HepG2 (cell line): ENCODE measurements at regions not wholly inside any gene's neighbourhood (a gene's known extent, or its start where the extent isn't known, plus 50 kb on each side); places are given as distances from the start of the nearest gene placed in this dataset.

ENCODE experiments used
- ATAC-seq: fragments of 200-7000 bp; cut with Tn5 transposase; 3 replicates; pipeline ENCODE4 v1.9.1; 2020; ENCODE audit warnings: mild to moderate bottlenecking, moderate library complexity
- BruUV-seq: library from RNA; stranded (reverse); fragments of 400-500 nt; replicated peaks from 2 replicates; lab custom pipeline; 2021; lab: Mats Ljungman, UMichigan
- CTCF ChIA-PET: fragments of 300-600 bp; formaldehyde crosslinking; extraction: SDS; loops from one replicate; lab custom pipeline; 2021; ENCODE audit warnings: low total read pairs, inconsistent platforms, low intra/inter-chr PET ratio; lab: Yijun Ruan, JAX
- POLR2A ChIA-PET: fragments of 350-600 bp; sonication (Branson Sonifier 250); formaldehyde crosslinking; loops from one replicate; lab custom pipeline; 2020; ENCODE audit warnings: antibody characterized with exemption, inconsistent platforms; lab: Yijun Ruan, JAX
- DNase-seq: peaks from one replicate; pipeline ENCODE4 v3.0.0-alpha.2; 2015; ENCODE audit warnings: low spot score
- FAIRE-seq: peaks from 3 replicates; lab custom pipeline; 2011; peaks lifted over from hg19 to GRCh38; lab: Jason Lieb, UNC
- H2AFZ ChIP-seq: one replicate; pipeline ENCODE4 v1.6.1; 2011; ENCODE audit warnings: low read length, inconsistent platforms
- H3K27ac ChIP-seq: fragments of 300-600 bp; 3 replicates; pipeline ENCODE4 v1.8.0; 2011; ENCODE audit warnings: mixed run types, mild to moderate bottlenecking, mixed read lengths, low read length, inconsistent platforms; ENCODE audit not compliant: insufficient read depth; ENCODE audit errors: extremely low read length
- H3K27me3 ChIP-seq, 2 experiments: fragments of 200-600 bp in 1 of 2; 2 replicates in 1 of 2; 3 replicates in 1 of 2; pipeline versions ENCODE4 v1.6.0 to v1.8.0; 2011; ENCODE audit warnings: low read length in 2 of 2, mild to moderate bottlenecking in 2 of 2, moderate library complexity in 2 of 2, inconsistent platforms in 1 of 2; ENCODE audit not compliant: insufficient read depth in 2 of 2, control insufficient read depth in 1 of 2
- H3K36me3 ChIP-seq, 2 experiments: fragments of 200-600 bp in 1 of 2; replicated peaks in 1 of 2; 2 replicates in 1 of 2; 3 replicates in 1 of 2; pipeline versions ENCODE4 v1.5.1 to v1.8.0; 2011; ENCODE audit warnings: low read length in 2 of 2, inconsistent platforms in 1 of 2; ENCODE audit not compliant: insufficient read depth in 2 of 2, control insufficient read depth in 1 of 2
- H3K4me1 ChIP-seq: 2 replicates; pipeline ENCODE4 v1.5.1; 2012; ENCODE audit warnings: low read length, inconsistent platforms; ENCODE audit not compliant: insufficient read depth
- H3K4me2 ChIP-seq: 2 replicates; pipeline ENCODE4 v1.6.0; 2011; ENCODE audit warnings: low read depth, low read length, inconsistent platforms
- H3K4me3 ChIP-seq, 3 experiments: fragments of 200-600 bp in 1 of 3; sonication (generic), shearing (Covaris generic) in 1 of 3; replicated peaks in 1 of 3; 2 replicates each; pipeline ENCODE4 v1.5.1; 2011 to 2016; ENCODE audit warnings: low read length in 3 of 3, inconsistent platforms in 2 of 3, low read depth in 2 of 3, mild to moderate bottlenecking in 2 of 3, control low read depth in 1 of 3, mixed read lengths in 1 of 3; ENCODE audit not compliant: insufficient read depth in 1 of 3
- H3K79me2 ChIP-seq: one replicate; pipeline ENCODE4 v1.6.1; 2011; ENCODE audit warnings: low read length, inconsistent platforms; ENCODE audit not compliant: insufficient read depth
- H3K9ac ChIP-seq: 2 replicates; pipeline ENCODE4 v1.6.0; 2011; ENCODE audit warnings: mild to moderate bottlenecking, low read depth, low read length, inconsistent platforms; ENCODE audit not compliant: insufficient read depth
- H3K9me3 ChIP-seq: 2 replicates; pipeline ENCODE4 v1.5.1; 2012; ENCODE audit warnings: mild to moderate bottlenecking, low read length
- H4K20me1 ChIP-seq: 2 replicates; pipeline ENCODE4 v1.6.0; 2011; ENCODE audit warnings: inconsistent platforms, mild to moderate bottlenecking, low read length, moderate library complexity; ENCODE audit not compliant: insufficient read depth
- AGO1 ChIP-seq: fragments of 200-400 bp; formaldehyde crosslinking; IDR thresholded peaks from 2 replicates; pipeline ENCODE4 v1.6.1; 2017; ENCODE audit warnings: mild to moderate bottlenecking, low read depth, low read length, moderate library complexity; ENCODE audit not compliant: poor library complexity, severe bottlenecking
- ARNTL ChIP-seq: sonication (generic); formaldehyde crosslinking; IDR thresholded peaks from 2 replicates; pipeline ENCODE4 v1.4.0; 2020; ENCODE audit warnings: mild to moderate bottlenecking, missing genetic modification reagents
- ATF2 ChIP-seq: sonication (generic); formaldehyde crosslinking; IDR thresholded peaks from 2 replicates; pipeline ENCODE4 v1.4.0; 2020; ENCODE audit warnings: missing genetic modification reagents
- HOXD1 ChIP-seq: sonication (generic); formaldehyde crosslinking; IDR thresholded peaks from 2 replicates; pipeline ENCODE4 v1.5.0; 2020; ENCODE audit warnings: missing genetic modification reagents
- KLF15 ChIP-seq: sonication (generic); formaldehyde crosslinking; IDR thresholded peaks from 2 replicates; pipeline ENCODE4 v1.8.1; 2023; ENCODE audit warnings: borderline replicate concordance, mild to moderate bottlenecking, inconsistent platforms, missing genetic modification reagents, mixed read lengths
- MAF1 ChIP-seq: sonication (generic); formaldehyde crosslinking; IDR thresholded peaks from 2 replicates; pipeline ENCODE4 v1.5.0; 2020; ENCODE audit warnings: missing genetic modification reagents, borderline replicate concordance
- NR2F1 ChIP-seq, 2 experiments: fragments of 450-650 bp in 1 of 2; formaldehyde crosslinking in 1 of 2; IDR thresholded peaks; 2 replicates each; pipeline versions ENCODE4 v1.5.0 to v1.6.1; 2016 to 2020; ENCODE audit warnings: mild to moderate bottlenecking in 1 of 2, missing compliant biosample characterization in 1 of 2, missing genetic modification reagents in 1 of 2, moderate library complexity in 1 of 2
- NR3C1 ChIP-seq: sonication (generic); formaldehyde crosslinking; IDR thresholded peaks from 2 replicates; pipeline ENCODE4 v1.4.0; 2020; ENCODE audit warnings: missing genetic modification reagents
- SIN3B ChIP-seq: fragments of 150-350 bp; IDR thresholded peaks from 2 replicates; pipeline ENCODE4 v1.6.1; 2014; ENCODE audit warnings: low read length
- SMAD3 ChIP-seq: sonication (generic); formaldehyde crosslinking; IDR thresholded peaks from 2 replicates; pipeline ENCODE4 v1.4.0; 2020; ENCODE audit warnings: missing genetic modification reagents
- SMARCC2 ChIP-seq: fragments of 450-650 bp; IDR thresholded peaks from 2 replicates; pipeline ENCODE4 v1.6.1; 2017; ENCODE audit warnings: antibody characterized with exemption, mild to moderate bottlenecking
- SP140L ChIP-seq: sonication (generic); formaldehyde crosslinking; IDR thresholded peaks from 2 replicates; pipeline ENCODE4 v1.4.0; 2020; ENCODE audit warnings: missing genetic modification reagents, borderline replicate concordance
- SRSF9 ChIP-seq: fragments of 200-400 bp; formaldehyde crosslinking; IDR thresholded peaks from 2 replicates; pipeline ENCODE4 v1.6.1; 2018; ENCODE audit warnings: borderline replicate concordance, mild to moderate bottlenecking, low read depth, low read length; ENCODE audit not compliant: insufficient read depth, poor library complexity, severe bottlenecking
- ZC3H4 ChIP-seq: sonication (generic); formaldehyde crosslinking; IDR thresholded peaks from 2 replicates; pipeline ENCODE4 v1.4.0; 2020; ENCODE audit warnings: missing genetic modification reagents, borderline replicate concordance
- ZNF234 ChIP-seq: sonication (generic); formaldehyde crosslinking; conservative IDR thresholded peaks from 2 replicates; pipeline ENCODE4 v1.5.1; 2020; ENCODE audit warnings: mild to moderate bottlenecking, missing genetic modification reagents
- ZNF513 ChIP-seq: sonication (generic); formaldehyde crosslinking; conservative IDR thresholded peaks from 2 replicates; pipeline ENCODE4 v1.5.0; 2020; ENCODE audit warnings: missing genetic modification reagents
- ZNF549 ChIP-seq: sonication (generic); formaldehyde crosslinking; IDR thresholded peaks from 2 replicates; pipeline ENCODE4 v1.5.0; 2020; ENCODE audit warnings: missing genetic modification reagents
- WGBS: methylation state at CpG from one replicate; pipeline ENCODE4 v1.1.6; 2017; ENCODE audit warnings: low lambda C conversion rate; 5-methylcytosine and 5-hydroxymethylcytosine counted together
- in situ Hi-C: cut with HindIII; loops from 2 replicates; pipeline ENCODE4 v1.10.0; 2017; ENCODE audit warnings: low pct_unique_long_range_greater_than_20kb; ENCODE audit not compliant: extremely low pct_ligation_motif_present
- intact Hi-C: fragments of 100-400 bp; cut with micrococcal nuclease; formaldehyde crosslinking; loops from one replicate; pipeline ENCODE4 v1.10.0; 2022; ENCODE audit not compliant: unreplicated experiment

GRCh38 chr13:112209711-112210110 is 142.8 kb downstream of the SOX1 start:
- Histone ChIP-seq H3K27ac (no peak overlapping the region), H3K79me2 (no peaks in the 10 kb centered on the region), H4K20me1 (no peaks in the 10 kb centered on the region), H3K9ac (no peak overlapping the region), H3K4me3 (no peak overlapping the region), H3K9me3 (no peaks in the 10 kb centered on the region), H3K4me2 (no peak overlapping the region), H2AFZ (no peak overlapping the region), H3K27me3 (peaks cover 3 to 38% of the 10 kb centered on the region in 2 experiments), H3K36me3 (no peaks in the 10 kb centered on the region), H3K4me1 (no peaks in the 10 kb centered on the region)
- 41% methylated on average over 9 of the region's 9 CpGs for WGBS
- intact Hi-C loops (no loop called here), in situ Hi-C loops (loop anchor here (25.0 kb wide), 1 partner anchor 228 kb away; no protein-coding TSS in a partner anchor)
- ChIA-PET CTCF (no interaction called here), POLR2A (no interaction called here)
- FAIRE-seq (no peak), ATAC-seq (no peak), DNase-seq (no peak)
- TF ChIP-seq SP140L (CRISPR knock-in tag) (no peak), KLF15 (CRISPR knock-in tag) (no peak), ZNF549 (no peak), ZC3H4 (no peak), NR2F1 (CRISPR knock-in tag; IDR thresholded peaks at IDR 0.05) (no peak)
- no TSS peak for BruUV-seq

GRCh38 chr13:112210371-112210770 is 143.4 kb downstream of the SOX1 start:
- 20% methylated on average over 9 of the region's 11 CpGs for WGBS
- no peak for ATAC-seq
- in situ Hi-C loops (loop anchor here (25.0 kb wide), 1 partner anchor 227 kb away; no protein-coding TSS in a partner anchor), intact Hi-C loops (no loop called here)
- no peaks in the 10 kb centered on the region for H3K9me3 ChIP-seq
- ChIA-PET POLR2A (no interaction called here), CTCF (no interaction called here)
- no peaks in the 10 kb centered on the region for H3K79me2 ChIP-seq
- BruUV-seq = no TSS peak
- H3K27ac ChIP-seq = no peak overlapping the region
- no peak overlapping the region for H2AFZ ChIP-seq
- DNase-seq = no peak
- no peak for FAIRE-seq
- no peak overlapping the region for H3K4me2 ChIP-seq
- H3K36me3 ChIP-seq = no peaks in the 10 kb centered on the region
- H3K4me1 ChIP-seq = no peaks in the 10 kb centered on the region
- H4K20me1 ChIP-seq = no peaks in the 10 kb centered on the region
- H3K9ac ChIP-seq = no peak overlapping the region
- peaks cover 0 to 32% of the 10 kb centered on the region in 2 experiments; a peak in 4 of 5 replicates for H3K27me3 ChIP-seq
- no peak overlapping the region for H3K4me3 ChIP-seq
- TF ChIP-seq ZNF234 (CRISPR knock-in tag) (no peak), SRSF9 (no peak), ATF2 (CRISPR knock-in tag) (no peak), NR3C1 (no peak), ARNTL (CRISPR knock-in tag) (no peak), AGO1 (no peak), HOXD1 (CRISPR knock-in tag) (no peak), MAF1 (no peak), SMAD3 (CRISPR knock-in tag) (no peak), SMARCC2 (no peak), ZNF513 (CRISPR knock-in tag) (no peak), SIN3B (no peak)
